ENCODE measurements at regions not wholly inside any gene's neighbourhood (a gene's known extent, or its start where the extent isn't known, plus 50 kb on each side); places are given as distances from the start of the nearest gene placed in this dataset.

GRCh38 chr11:7851391-7851790 is 54.6 kb upstream of the OR5P2 start:
- TF ChIP-seq CTCF (IDR thresholded peaks at IDR 0.05) (no peak), POLR2A (IDR thresholded peaks at IDR 0.05) (no peak)

Measured in lower leg skin (tissue), 3 donors.